HEK293 (cell line): ENCODE measurements at regions not wholly inside any gene's neighbourhood (a gene's known extent, or its start where the extent isn't known, plus 50 kb on each side); places are given as distances from the start of the nearest gene placed in this dataset.

Source experiments
- CTCF ChIA-PET: fragments of 350-600 bp; formaldehyde crosslinking; extraction: SDS; loops from one replicate; lab custom pipeline; 2021; ENCODE audit warnings: antibody characterized with exemption; lab: Yijun Ruan, JAX
- POLR2A ChIA-PET: fragments of 300-600 bp; formaldehyde crosslinking; extraction: SDS; loops from one replicate; lab custom pipeline; 2020; ENCODE audit warnings: antibody characterized with exemption, inconsistent platforms; lab: Yijun Ruan, JAX
- H3K27ac ChIP-seq: fragments of 200-500 bp; sonication (Bioruptor generic); 2 replicates; pipeline ENCODE4 v1.5.1; 2014; ENCODE audit warnings: low read depth, low read length, control low read depth, inconsistent platforms; ENCODE audit errors: extremely low read depth
- H3K36me3 ChIP-seq, 2 experiments: fragments of 200-500 bp in 1 of 2; sonication (Bioruptor generic) in 1 of 2; 1 replicate in 1 of 2; 2 replicates in 1 of 2; pipeline ENCODE4 v1.5.1; 2014 to 2017; ENCODE audit warnings: inconsistent platforms in 2 of 2, low read length in 2 of 2; ENCODE audit not compliant: control insufficient read depth in 2 of 2, insufficient read depth in 1 of 2
- H3K4me1 ChIP-seq: fragments of 200-500 bp; sonication (Bioruptor generic); 2 replicates; pipeline ENCODE4 v1.5.1; 2014; ENCODE audit warnings: mild to moderate bottlenecking, low read length, inconsistent platforms; ENCODE audit not compliant: control insufficient read depth, insufficient read depth
- H3K4me3 ChIP-seq: 2 replicates; pipeline ENCODE4 v1.5.1; 2011; ENCODE audit warnings: low read depth, mild to moderate bottlenecking, control low read depth, low read length, moderate library complexity
- H3K9me3 ChIP-seq: fragments of 200-500 bp; sonication (Bioruptor generic); 2 replicates; pipeline ENCODE4 v1.5.1; 2014; ENCODE audit warnings: low read depth, low read length, inconsistent platforms; ENCODE audit not compliant: control insufficient read depth, insufficient read depth
- GLI4 ChIP-seq: fragments of 450-650 bp; formaldehyde crosslinking; IDR thresholded peaks from 2 replicates; pipeline ENCODE4 v1.5.1; 2016; ENCODE audit warnings: missing biosample characterization, missing genetic modification characterization
- KLF8 ChIP-seq: fragments of 450-650 bp; formaldehyde crosslinking; IDR thresholded peaks from 2 replicates; pipeline ENCODE4 v1.5.1; 2016; ENCODE audit warnings: missing biosample characterization, missing genetic modification characterization
- SALL2 ChIP-seq: fragments of 450-650 bp; formaldehyde crosslinking; IDR thresholded peaks from 2 replicates; pipeline ENCODE4 v1.5.0; 2017; ENCODE audit warnings: missing biosample characterization, mild to moderate bottlenecking, missing genetic modification characterization, borderline replicate concordance
- SCRT1 ChIP-seq: fragments of 450-650 bp; formaldehyde crosslinking; IDR thresholded peaks from 2 replicates; pipeline ENCODE4 v1.5.1; 2016; ENCODE audit warnings: missing biosample characterization, missing genetic modification characterization, borderline replicate concordance
- YY1 ChIP-seq: fragments of 450-650 bp; formaldehyde crosslinking; IDR thresholded peaks from 2 replicates; pipeline ENCODE4 v1.5.1; 2018; ENCODE audit warnings: missing biosample characterization, missing genetic modification characterization
- ZBTB21 ChIP-seq: fragments of 450-650 bp; formaldehyde crosslinking; IDR thresholded peaks from 2 replicates; pipeline ENCODE4 v1.5.1; 2017; ENCODE audit warnings: missing biosample characterization, missing genetic modification characterization
- ZBTB7A ChIP-seq: fragments of 450-650 bp; formaldehyde crosslinking; IDR thresholded peaks from 2 replicates; pipeline ENCODE4 v1.5.1; 2016; ENCODE audit warnings: low read depth, missing biosample characterization, missing genetic modification characterization
- ZNF10 ChIP-seq: fragments of 450-650 bp; formaldehyde crosslinking; IDR thresholded peaks from 2 replicates; pipeline ENCODE4 v1.5.1; 2017; ENCODE audit warnings: missing biosample characterization, missing genetic modification characterization
- ZNF121 ChIP-seq: fragments of 450-650 bp; formaldehyde crosslinking; IDR thresholded peaks from 2 replicates; pipeline ENCODE4 v1.5.1; 2016; ENCODE audit warnings: missing biosample characterization, missing genetic modification characterization
- ZNF155 ChIP-seq: fragments of 450-650 bp; formaldehyde crosslinking; IDR thresholded peaks from 2 replicates; pipeline ENCODE4 v1.5.1; 2016; ENCODE audit warnings: missing biosample characterization, missing genetic modification characterization
- ZNF174 ChIP-seq: fragments of 450-650 bp; formaldehyde crosslinking; IDR thresholded peaks from 2 replicates; pipeline ENCODE4 v1.5.0; 2017; ENCODE audit warnings: missing biosample characterization, mild to moderate bottlenecking, missing genetic modification characterization
- ZNF473 ChIP-seq: fragments of 450-650 bp; formaldehyde crosslinking; IDR thresholded peaks from 2 replicates; pipeline ENCODE4 v1.5.1; 2017; ENCODE audit warnings: missing biosample characterization, missing genetic modification characterization
- ZNF521 ChIP-seq: fragments of 450-650 bp; formaldehyde crosslinking; IDR thresholded peaks from 2 replicates; pipeline ENCODE4 v1.5.1; 2017; ENCODE audit warnings: missing biosample characterization, mild to moderate bottlenecking, missing genetic modification characterization
- ZNF596 ChIP-seq: fragments of 450-650 bp; IDR thresholded peaks from 2 replicates; pipeline ENCODE4 v1.5.0; 2018; ENCODE audit warnings: missing biosample characterization, mild to moderate bottlenecking, missing genetic modification characterization, moderate library complexity
- ZNF654 ChIP-seq: fragments of 450-650 bp; formaldehyde crosslinking; IDR thresholded peaks from 2 replicates; pipeline ENCODE4 v1.5.1; 2016; ENCODE audit warnings: low read depth, missing biosample characterization, missing genetic modification characterization
- ZNF660 ChIP-seq: fragments of 450-650 bp; IDR thresholded peaks from 2 replicates; pipeline ENCODE4 v1.5.1; 2018; ENCODE audit warnings: missing biosample characterization, mild to moderate bottlenecking, missing genetic modification characterization
- ZNF830 ChIP-seq: fragments of 450-650 bp; IDR thresholded peaks from 2 replicates; pipeline ENCODE4 v1.5.0; 2018; ENCODE audit warnings: missing biosample characterization, missing genetic modification characterization, low read depth, mild to moderate bottlenecking, moderate library complexity
- ZSCAN30 ChIP-seq: fragments of 450-650 bp; IDR thresholded peaks from 2 replicates; pipeline ENCODE4 v1.5.1; 2018; ENCODE audit warnings: missing biosample characterization, mild to moderate bottlenecking, missing genetic modification characterization, moderate library complexity
- TF ChIP-seq, protein P1 (sequence below): sonication (generic); formaldehyde crosslinking; IDR thresholded peaks from 2 replicates; pipeline ENCODE4 v1.8.1; 2022; ENCODE audit warnings: mild to moderate bottlenecking, moderate library complexity, missing genetic modification reagents
- TF ChIP-seq, protein P2 (sequence below): fragments of 450-650 bp; formaldehyde crosslinking; IDR thresholded peaks from 2 replicates; pipeline ENCODE4 v1.5.1; 2016; ENCODE audit warnings: missing biosample characterization, missing genetic modification characterization
- TF ChIP-seq, protein P3 (sequence below): fragments of 450-650 bp; formaldehyde crosslinking; IDR thresholded peaks from 2 replicates; pipeline ENCODE4 v1.5.1; 2017; ENCODE audit warnings: missing biosample characterization, missing genetic modification characterization
- TF ChIP-seq, protein P4 (sequence below): fragments of 450-650 bp; formaldehyde crosslinking; IDR thresholded peaks from 2 replicates; pipeline ENCODE4 v1.5.1; 2017; ENCODE audit warnings: missing biosample characterization, missing genetic modification characterization
- TF ChIP-seq, protein P5 (sequence below): fragments of 450-650 bp; formaldehyde crosslinking; IDR thresholded peaks from 2 replicates; pipeline ENCODE4 v1.5.1; 2016; ENCODE audit warnings: missing biosample characterization, missing genetic modification characterization
- TF ChIP-seq, protein P6 (sequence below): fragments of 450-650 bp; formaldehyde crosslinking; IDR thresholded peaks from 2 replicates; pipeline ENCODE4 v1.5.0; 2017; ENCODE audit warnings: missing biosample characterization, missing genetic modification characterization, borderline replicate concordance

DNA sequence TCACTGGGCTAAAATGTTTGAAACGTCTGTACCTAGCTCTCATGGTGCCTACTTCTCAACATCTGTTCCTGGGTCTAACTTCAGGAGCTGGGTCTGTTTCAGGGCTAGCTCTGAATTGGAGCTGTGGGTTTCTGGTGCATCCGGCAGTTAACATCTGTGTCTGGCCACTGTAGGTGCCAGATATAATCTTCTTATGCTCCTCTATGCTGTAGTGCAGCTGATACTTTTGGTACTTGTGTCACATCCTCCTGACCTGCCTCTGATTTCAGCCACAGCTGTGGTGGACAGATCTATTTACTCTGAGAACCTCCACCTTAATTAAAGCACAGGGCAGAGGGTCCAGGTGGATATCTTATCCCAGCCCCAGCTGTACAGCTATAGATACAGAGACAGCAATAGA lies 496.5 kb upstream of the CDH11 start:
- Histone ChIP-seq H3K27ac (no peak overlapping the region), H3K4me1 (peaks cover 8% of the 10 kb centered on the region), H3K36me3 (no peaks in the 10 kb centered on the region), H3K4me3 (no peak overlapping the region), H3K9me3 (no peaks in the 10 kb centered on the region)
- ChIA-PET CTCF (interaction anchor here (0.5 kb wide), 1 partner anchor 464 kb away, joined by 3 read pairs; no protein-coding TSS in a partner anchor), POLR2A (no interaction called here)
- TF ChIP-seq ZBTB7A (tag by site-specific recombination) (no peak), ZNF521 (tag by site-specific recombination) (no peak), ZNF473 (tag by site-specific recombination) (no peak), ZNF155 (tag by site-specific recombination) (no peak), ZNF121 (no peak), SALL2 (tag by site-specific recombination) (no peak), SCRT1 (tag by site-specific recombination) (no peak), ZNF10 (tag by site-specific recombination) (no peak), ZNF596 (tag by site-specific recombination) (no peak), ZNF654 (tag by site-specific recombination) (no peak), ZNF660 (tag by site-specific recombination) (no peak), KLF8 (tag by site-specific recombination) (no peak), ZSCAN30 (no peak)
- TF ChIP-seq, protein P1, sequence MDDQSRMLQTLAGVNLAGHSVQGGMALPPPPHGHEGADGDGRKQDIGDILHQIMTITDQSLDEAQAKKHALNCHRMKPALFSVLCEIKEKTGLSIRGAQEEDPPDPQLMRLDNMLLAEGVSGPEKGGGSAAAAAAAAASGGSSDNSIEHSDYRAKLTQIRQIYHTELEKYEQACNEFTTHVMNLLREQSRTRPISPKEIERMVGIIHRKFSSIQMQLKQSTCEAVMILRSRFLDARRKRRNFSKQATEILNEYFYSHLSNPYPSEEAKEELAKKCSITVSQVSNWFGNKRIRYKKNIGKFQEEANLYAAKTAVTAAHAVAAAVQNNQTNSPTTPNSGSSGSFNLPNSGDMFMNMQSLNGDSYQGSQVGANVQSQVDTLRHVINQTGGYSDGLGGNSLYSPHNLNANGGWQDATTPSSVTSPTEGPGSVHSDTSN: no peak
- TF ChIP-seq, protein P2, sequence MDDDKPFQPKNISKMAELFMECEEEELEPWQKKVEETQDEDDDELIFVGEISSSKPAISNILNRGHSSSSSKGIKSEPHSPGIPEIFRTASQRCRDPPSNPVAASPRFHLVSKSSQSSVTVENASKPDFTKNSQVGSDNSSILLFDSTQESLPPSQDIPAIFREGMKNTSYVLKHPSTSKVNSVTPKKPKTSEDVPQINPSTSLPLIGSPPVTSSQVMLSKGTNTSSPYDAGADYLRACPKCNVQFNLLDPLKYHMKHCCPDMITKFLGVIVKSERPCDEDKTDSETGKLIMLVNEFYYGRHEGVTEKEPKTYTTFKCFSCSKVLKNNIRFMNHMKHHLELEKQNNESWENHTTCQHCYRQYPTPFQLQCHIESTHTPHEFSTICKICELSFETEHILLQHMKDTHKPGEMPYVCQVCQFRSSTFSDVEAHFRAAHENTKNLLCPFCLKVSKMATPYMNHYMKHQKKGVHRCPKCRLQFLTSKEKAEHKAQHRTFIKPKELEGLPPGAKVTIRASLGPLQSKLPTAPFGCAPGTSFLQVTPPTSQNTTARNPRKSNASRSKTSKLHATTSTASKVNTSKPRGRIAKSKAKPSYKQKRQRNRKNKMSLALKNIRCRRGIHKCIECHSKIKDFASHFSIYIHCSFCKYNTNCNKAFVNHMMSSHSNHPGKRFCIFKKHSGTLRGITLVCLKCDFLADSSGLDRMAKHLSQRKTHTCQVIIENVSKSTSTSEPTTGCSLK (tag by site-specific recombination): no peak
- TF ChIP-seq, protein P3, sequence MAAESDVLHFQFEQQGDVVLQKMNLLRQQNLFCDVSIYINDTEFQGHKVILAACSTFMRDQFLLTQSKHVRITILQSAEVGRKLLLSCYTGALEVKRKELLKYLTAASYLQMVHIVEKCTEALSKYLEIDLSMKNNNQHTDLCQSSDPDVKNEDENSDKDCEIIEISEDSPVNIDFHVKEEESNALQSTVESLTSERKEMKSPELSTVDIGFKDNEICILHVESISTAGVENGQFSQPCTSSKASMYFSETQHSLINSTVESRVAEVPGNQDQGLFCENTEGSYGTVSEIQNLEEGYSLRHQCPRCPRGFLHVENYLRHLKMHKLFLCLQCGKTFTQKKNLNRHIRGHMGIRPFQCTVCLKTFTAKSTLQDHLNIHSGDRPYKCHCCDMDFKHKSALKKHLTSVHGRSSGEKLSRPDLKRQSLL (tag by site-specific recombination): no peak

DNA sequence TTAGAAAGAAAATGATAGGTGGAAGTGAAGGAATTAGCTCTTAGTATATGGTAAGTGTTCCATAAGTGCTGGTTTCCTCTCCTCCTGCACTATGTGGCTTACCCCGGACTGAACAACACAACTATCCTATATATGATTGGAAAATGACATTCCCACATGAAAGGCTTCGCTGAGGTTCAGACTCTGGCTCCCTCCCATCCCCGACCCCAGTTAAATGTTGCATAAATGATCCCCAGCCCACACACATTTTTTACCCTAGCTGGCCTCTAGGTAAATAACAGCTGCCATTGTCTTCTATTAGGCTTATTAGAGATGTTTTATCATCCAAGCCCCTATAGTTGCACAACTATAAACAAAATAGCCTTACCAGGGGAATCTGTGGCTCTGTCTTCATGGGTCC lies 495.6 kb upstream of the CDH11 start:
- ChIA-PET CTCF (no interaction called here), POLR2A (no interaction called here)
- Histone ChIP-seq H3K4me3 (no peak overlapping the region), H3K9me3 (no peaks in the 10 kb centered on the region), H3K27ac (no peak overlapping the region), H3K4me1 (peaks cover 8% of the 10 kb centered on the region), H3K36me3 (no peaks in the 10 kb centered on the region)
- TF ChIP-seq YY1 (tag by site-specific recombination): no peak
- TF ChIP-seq, protein P4, sequence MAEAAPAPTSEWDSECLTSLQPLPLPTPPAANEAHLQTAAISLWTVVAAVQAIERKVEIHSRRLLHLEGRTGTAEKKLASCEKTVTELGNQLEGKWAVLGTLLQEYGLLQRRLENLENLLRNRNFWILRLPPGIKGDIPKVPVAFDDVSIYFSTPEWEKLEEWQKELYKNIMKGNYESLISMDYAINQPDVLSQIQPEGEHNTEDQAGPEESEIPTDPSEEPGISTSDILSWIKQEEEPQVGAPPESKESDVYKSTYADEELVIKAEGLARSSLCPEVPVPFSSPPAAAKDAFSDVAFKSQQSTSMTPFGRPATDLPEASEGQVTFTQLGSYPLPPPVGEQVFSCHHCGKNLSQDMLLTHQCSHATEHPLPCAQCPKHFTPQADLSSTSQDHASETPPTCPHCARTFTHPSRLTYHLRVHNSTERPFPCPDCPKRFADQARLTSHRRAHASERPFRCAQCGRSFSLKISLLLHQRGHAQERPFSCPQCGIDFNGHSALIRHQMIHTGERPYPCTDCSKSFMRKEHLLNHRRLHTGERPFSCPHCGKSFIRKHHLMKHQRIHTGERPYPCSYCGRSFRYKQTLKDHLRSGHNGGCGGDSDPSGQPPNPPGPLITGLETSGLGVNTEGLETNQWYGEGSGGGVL (tag by site-specific recombination): no peak
- TF ChIP-seq GLI4: no peak
- TF ChIP-seq ZNF174 (tag by site-specific recombination): no peak
- no peak for TF ChIP-seq ZBTB21
- TF ChIP-seq, protein P5, sequence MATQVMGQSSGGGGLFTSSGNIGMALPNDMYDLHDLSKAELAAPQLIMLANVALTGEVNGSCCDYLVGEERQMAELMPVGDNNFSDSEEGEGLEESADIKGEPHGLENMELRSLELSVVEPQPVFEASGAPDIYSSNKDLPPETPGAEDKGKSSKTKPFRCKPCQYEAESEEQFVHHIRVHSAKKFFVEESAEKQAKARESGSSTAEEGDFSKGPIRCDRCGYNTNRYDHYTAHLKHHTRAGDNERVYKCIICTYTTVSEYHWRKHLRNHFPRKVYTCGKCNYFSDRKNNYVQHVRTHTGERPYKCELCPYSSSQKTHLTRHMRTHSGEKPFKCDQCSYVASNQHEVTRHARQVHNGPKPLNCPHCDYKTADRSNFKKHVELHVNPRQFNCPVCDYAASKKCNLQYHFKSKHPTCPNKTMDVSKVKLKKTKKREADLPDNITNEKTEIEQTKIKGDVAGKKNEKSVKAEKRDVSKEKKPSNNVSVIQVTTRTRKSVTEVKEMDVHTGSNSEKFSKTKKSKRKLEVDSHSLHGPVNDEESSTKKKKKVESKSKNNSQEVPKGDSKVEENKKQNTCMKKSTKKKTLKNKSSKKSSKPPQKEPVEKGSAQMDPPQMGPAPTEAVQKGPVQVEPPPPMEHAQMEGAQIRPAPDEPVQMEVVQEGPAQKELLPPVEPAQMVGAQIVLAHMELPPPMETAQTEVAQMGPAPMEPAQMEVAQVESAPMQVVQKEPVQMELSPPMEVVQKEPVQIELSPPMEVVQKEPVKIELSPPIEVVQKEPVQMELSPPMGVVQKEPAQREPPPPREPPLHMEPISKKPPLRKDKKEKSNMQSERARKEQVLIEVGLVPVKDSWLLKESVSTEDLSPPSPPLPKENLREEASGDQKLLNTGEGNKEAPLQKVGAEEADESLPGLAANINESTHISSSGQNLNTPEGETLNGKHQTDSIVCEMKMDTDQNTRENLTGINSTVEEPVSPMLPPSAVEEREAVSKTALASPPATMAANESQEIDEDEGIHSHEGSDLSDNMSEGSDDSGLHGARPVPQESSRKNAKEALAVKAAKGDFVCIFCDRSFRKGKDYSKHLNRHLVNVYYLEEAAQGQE: no peak
- TF ChIP-seq, protein P6, sequence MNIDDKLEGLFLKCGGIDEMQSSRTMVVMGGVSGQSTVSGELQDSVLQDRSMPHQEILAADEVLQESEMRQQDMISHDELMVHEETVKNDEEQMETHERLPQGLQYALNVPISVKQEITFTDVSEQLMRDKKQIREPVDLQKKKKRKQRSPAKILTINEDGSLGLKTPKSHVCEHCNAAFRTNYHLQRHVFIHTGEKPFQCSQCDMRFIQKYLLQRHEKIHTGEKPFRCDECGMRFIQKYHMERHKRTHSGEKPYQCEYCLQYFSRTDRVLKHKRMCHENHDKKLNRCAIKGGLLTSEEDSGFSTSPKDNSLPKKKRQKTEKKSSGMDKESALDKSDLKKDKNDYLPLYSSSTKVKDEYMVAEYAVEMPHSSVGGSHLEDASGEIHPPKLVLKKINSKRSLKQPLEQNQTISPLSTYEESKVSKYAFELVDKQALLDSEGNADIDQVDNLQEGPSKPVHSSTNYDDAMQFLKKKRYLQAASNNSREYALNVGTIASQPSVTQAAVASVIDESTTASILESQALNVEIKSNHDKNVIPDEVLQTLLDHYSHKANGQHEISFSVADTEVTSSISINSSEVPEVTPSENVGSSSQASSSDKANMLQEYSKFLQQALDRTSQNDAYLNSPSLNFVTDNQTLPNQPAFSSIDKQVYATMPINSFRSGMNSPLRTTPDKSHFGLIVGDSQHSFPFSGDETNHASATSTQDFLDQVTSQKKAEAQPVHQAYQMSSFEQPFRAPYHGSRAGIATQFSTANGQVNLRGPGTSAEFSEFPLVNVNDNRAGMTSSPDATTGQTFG (tag by site-specific recombination): no peak
- no peak for TF ChIP-seq ZNF830
- TF ChIP-seq ZSCAN30: no peak
